K562 (cell line): ENCODE measurements at regions not wholly inside any gene's neighbourhood (a gene's known extent, or its start where the extent isn't known, plus 50 kb on each side); places are given as distances from the start of the nearest gene placed in this dataset.

Experiments used
- ATAC-seq: fragments of 200-7000 bp; cut with Tn5 transposase; 3 replicates; pipeline ENCODE4 v1.9.1; 2020; ENCODE audit warnings: moderate library complexity
- BruUV-seq: library from RNA; stranded (reverse); fragments of 400-500 nt; replicated peaks from 2 replicates; lab custom pipeline; 2021; lab: Mats Ljungman, UMichigan
- CTCF ChIA-PET: fragments of 300-600 bp; formaldehyde crosslinking; extraction: SDS; loops from one replicate; lab custom pipeline; 2021; ENCODE audit warnings: low intra/inter-chr PET ratio; lab: Yijun Ruan, JAX
- POLR2A ChIA-PET: fragments of 300-600, 350-650 bp; sonication (Branson Sonifier 250); formaldehyde crosslinking; extraction: SDS; loops from one replicate; lab custom pipeline; 2021; ENCODE audit warnings: antibody characterized with exemption, inconsistent platforms; lab: Yijun Ruan, JAX
- DNase-seq, 4 experiments: peaks; one replicate each; pipeline versions ENCODE4 v3.0.0 to v3.0.0-alpha.2; 2011 to 2018; ENCODE audit warnings: low spot score in 3 of 4, mixed read lengths in 3 of 4; ENCODE audit errors: extremely low read depth in 1 of 4
- FAIRE-seq: peaks from 2 replicates; lab custom pipeline; 2011; peaks lifted over from hg19 to GRCh38; lab: Jason Lieb, UNC
- H2AFZ ChIP-seq: 2 replicates; pipeline ENCODE4 v1.6.0; 2011; ENCODE audit warnings: low read depth, low read length, control low read depth, inconsistent platforms
- H3K27ac ChIP-seq: fragments of 200-600 bp; 3 replicates; pipeline ENCODE4 v1.8.0; 2011; ENCODE audit warnings: low read depth, mild to moderate bottlenecking, control low read depth, inconsistent platforms, low read length, moderate library complexity, mixed read lengths; ENCODE audit errors: extremely low read depth
- H3K27me3 ChIP-seq, 2 experiments: fragments of 300-600 bp in 1 of 2; 2 replicates in 1 of 2; 3 replicates in 1 of 2; pipeline versions ENCODE4 v1.6.0 to v1.8.0; 2011; ENCODE audit warnings: inconsistent platforms in 2 of 2, low read length in 2 of 2, mild to moderate bottlenecking in 1 of 2, mixed read lengths in 1 of 2, moderate library complexity in 1 of 2; ENCODE audit not compliant: control insufficient read depth in 2 of 2, insufficient read depth in 2 of 2
- H3K36me3 ChIP-seq: fragments of 300-600 bp; 3 replicates; pipeline ENCODE4 v1.8.0; 2011; ENCODE audit warnings: mild to moderate bottlenecking, low read length, inconsistent platforms; ENCODE audit not compliant: control insufficient read depth, insufficient read depth
- H3K4me1 ChIP-seq, 2 experiments: fragments of 200-600 bp in 1 of 2; replicated peaks in 1 of 2; 2 replicates in 1 of 2; 3 replicates in 1 of 2; pipeline versions ENCODE4 v1.5.1 to v1.8.0; 2011; ENCODE audit warnings: inconsistent platforms in 2 of 2, low read length in 2 of 2, mild to moderate bottlenecking in 1 of 2, mixed read lengths in 1 of 2, moderate library complexity in 1 of 2; ENCODE audit not compliant: control insufficient read depth in 2 of 2, insufficient read depth in 2 of 2
- H3K4me2 ChIP-seq: 2 replicates; pipeline ENCODE4 v1.6.1; 2011; ENCODE audit warnings: low read length, control low read depth, inconsistent platforms, mixed read lengths; ENCODE audit not compliant: insufficient read depth
- H3K4me3 ChIP-seq: fragments of 200-600 bp; sonication (generic), shearing (Covaris generic); 2 replicates; pipeline ENCODE4 v1.5.1; 2016; ENCODE audit warnings: control low read depth, inconsistent platforms
- H3K79me2 ChIP-seq: fragments of 200-600 bp; 3 replicates; pipeline ENCODE4 v1.8.0; 2011; ENCODE audit warnings: low read length, inconsistent platforms; ENCODE audit not compliant: control insufficient read depth, insufficient read depth
- H3K9ac ChIP-seq, 2 experiments: 2 replicates each; pipeline versions ENCODE4 v1.6.0 to v1.6.1; 2011; ENCODE audit warnings: low read depth in 2 of 2, low read length in 2 of 2, control low read depth in 1 of 2, inconsistent platforms in 1 of 2, mild to moderate bottlenecking in 1 of 2, mixed read lengths in 1 of 2; ENCODE audit not compliant: insufficient read depth in 1 of 2
- H3K9me1 ChIP-seq: one replicate; pipeline ENCODE4 v1.6.0; 2011; ENCODE audit warnings: inconsistent platforms, mild to moderate bottlenecking, low read length, moderate library complexity; ENCODE audit not compliant: control insufficient read depth, insufficient read depth
- H3K9me3 ChIP-seq: replicated peaks from 2 replicates; pipeline ENCODE4 v1.5.1; 2011; ENCODE audit warnings: low read depth, low read length, inconsistent platforms; ENCODE audit not compliant: control insufficient read depth, insufficient read depth
- H4K20me1 ChIP-seq: replicated peaks from 2 replicates; pipeline ENCODE4 v1.6.1; 2011; ENCODE audit warnings: low read length, inconsistent platforms, mixed read lengths; ENCODE audit not compliant: control insufficient read depth, insufficient read depth
- CBX5 ChIP-seq: IDR thresholded peaks from 2 replicates; pipeline ENCODE4 v1.6.1; 2014; ENCODE audit warnings: low read depth, borderline replicate concordance
- GATAD2B ChIP-seq: fragments of 450-650 bp; IDR thresholded peaks from 2 replicates; pipeline ENCODE4 v1.6.1; 2017; ENCODE audit warnings: mild to moderate bottlenecking, borderline replicate concordance
- HSF4 ChIP-seq: fragments of 250-450 bp; sonication (Bioruptor Pico); IDR thresholded peaks from 2 replicates; pipeline ENCODE4 v2.1.2; 2022; ENCODE audit warnings: mild to moderate bottlenecking, moderate library complexity, borderline replicate concordance
- KLF6 ChIP-seq: fragments of 250-450 bp; sonication (Bioruptor Pico); IDR thresholded peaks from 2 replicates; pipeline ENCODE4 v1.4.0; 2020; ENCODE audit warnings: mild to moderate bottlenecking, moderate library complexity, borderline replicate concordance
- NR2C1 ChIP-seq, 2 experiments: fragments of 450-650 bp; IDR thresholded peaks; 2 replicates each; pipeline ENCODE4 v1.6.1; 2017; ENCODE audit warnings: mild to moderate bottlenecking in 2 of 2, antibody characterized with exemption in 1 of 2, inconsistent platforms in 1 of 2, missing compliant biosample characterization in 1 of 2, missing genetic modification characterization in 1 of 2
- ZNF263 ChIP-seq: sonication (generic); formaldehyde crosslinking; IDR thresholded peaks from 2 replicates; pipeline ENCODE4 v1.8.0; 2022; ENCODE audit warnings: mild to moderate bottlenecking, missing genetic modification reagents, borderline replicate concordance
- WGBS: fragments of 100-300 bp; shearing (Covaris generic); methylation state at CpG from one replicate; pipeline ENCODE4 v1.1.6; 2016; ENCODE audit warnings: low coverage, mixed read lengths; ENCODE audit not compliant: insufficient coverage; ENCODE audit errors: missing lambda C conversion rate; 5-methylcytosine and 5-hydroxymethylcytosine counted together
- in situ Hi-C: fragments of 300-500 bp; cut with MboI; formaldehyde crosslinking; loops from 4 replicates; pipeline ENCODE4 v1.15.0; 2018; ENCODE audit warnings: inconsistent platforms, mixed read lengths
- intact Hi-C: fragments of 100-400 bp; cut with micrococcal nuclease; formaldehyde crosslinking; loops from 2 replicates; pipeline ENCODE4 v1.14.2; 2022
- TF ChIP-seq, protein P1 (sequence below), 2 experiments: fragments of 450-650 bp; formaldehyde crosslinking in 1 of 2; IDR thresholded peaks; 2 replicates each; pipeline versions ENCODE4 v1.4.0 to v1.6.1; 2014 to 2020; ENCODE audit warnings: mild to moderate bottlenecking in 2 of 2, borderline replicate concordance in 1 of 2, low read depth in 1 of 2
- TF ChIP-seq, protein P2 (sequence below): sonication (generic); formaldehyde crosslinking; IDR thresholded peaks from 2 replicates; pipeline ENCODE4 v1.8.0; 2022; ENCODE audit warnings: missing genetic modification reagents, mild to moderate bottlenecking, borderline replicate concordance

DNA sequence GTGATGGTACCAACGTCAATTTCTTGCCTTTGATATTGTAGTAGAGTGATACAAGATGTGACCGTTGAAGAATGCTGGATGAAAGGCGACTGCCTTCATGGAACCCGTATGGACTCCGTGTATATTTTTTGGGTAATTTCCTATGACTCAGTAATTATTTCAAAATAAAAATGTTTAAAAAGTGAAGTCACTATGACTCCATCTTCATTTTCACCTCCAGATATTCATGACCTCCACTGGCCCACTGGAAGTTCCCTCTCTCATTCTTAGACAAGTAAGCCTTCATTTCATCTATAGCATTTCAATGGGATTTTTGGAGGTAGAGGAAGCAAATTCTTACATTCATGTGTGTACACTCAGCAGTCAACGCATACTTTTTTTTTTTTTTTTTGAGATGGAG, 111.8 kb upstream of the NUDT7 start (continued):
- TF ChIP-seq, protein P1, sequence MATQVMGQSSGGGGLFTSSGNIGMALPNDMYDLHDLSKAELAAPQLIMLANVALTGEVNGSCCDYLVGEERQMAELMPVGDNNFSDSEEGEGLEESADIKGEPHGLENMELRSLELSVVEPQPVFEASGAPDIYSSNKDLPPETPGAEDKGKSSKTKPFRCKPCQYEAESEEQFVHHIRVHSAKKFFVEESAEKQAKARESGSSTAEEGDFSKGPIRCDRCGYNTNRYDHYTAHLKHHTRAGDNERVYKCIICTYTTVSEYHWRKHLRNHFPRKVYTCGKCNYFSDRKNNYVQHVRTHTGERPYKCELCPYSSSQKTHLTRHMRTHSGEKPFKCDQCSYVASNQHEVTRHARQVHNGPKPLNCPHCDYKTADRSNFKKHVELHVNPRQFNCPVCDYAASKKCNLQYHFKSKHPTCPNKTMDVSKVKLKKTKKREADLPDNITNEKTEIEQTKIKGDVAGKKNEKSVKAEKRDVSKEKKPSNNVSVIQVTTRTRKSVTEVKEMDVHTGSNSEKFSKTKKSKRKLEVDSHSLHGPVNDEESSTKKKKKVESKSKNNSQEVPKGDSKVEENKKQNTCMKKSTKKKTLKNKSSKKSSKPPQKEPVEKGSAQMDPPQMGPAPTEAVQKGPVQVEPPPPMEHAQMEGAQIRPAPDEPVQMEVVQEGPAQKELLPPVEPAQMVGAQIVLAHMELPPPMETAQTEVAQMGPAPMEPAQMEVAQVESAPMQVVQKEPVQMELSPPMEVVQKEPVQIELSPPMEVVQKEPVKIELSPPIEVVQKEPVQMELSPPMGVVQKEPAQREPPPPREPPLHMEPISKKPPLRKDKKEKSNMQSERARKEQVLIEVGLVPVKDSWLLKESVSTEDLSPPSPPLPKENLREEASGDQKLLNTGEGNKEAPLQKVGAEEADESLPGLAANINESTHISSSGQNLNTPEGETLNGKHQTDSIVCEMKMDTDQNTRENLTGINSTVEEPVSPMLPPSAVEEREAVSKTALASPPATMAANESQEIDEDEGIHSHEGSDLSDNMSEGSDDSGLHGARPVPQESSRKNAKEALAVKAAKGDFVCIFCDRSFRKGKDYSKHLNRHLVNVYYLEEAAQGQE (IDR thresholded peaks at IDR 0.05; ENCODE audit: borderline replicate concordance): no peak
- TF ChIP-seq, protein P1 (CRISPR knock-in tag; IDR thresholded peaks at IDR 0.05; ENCODE audit: low read depth): no peak
- no peak for TF ChIP-seq KLF6 (CRISPR knock-in tag)
- TF ChIP-seq, all 486 proteins: peak for 0

DNA sequence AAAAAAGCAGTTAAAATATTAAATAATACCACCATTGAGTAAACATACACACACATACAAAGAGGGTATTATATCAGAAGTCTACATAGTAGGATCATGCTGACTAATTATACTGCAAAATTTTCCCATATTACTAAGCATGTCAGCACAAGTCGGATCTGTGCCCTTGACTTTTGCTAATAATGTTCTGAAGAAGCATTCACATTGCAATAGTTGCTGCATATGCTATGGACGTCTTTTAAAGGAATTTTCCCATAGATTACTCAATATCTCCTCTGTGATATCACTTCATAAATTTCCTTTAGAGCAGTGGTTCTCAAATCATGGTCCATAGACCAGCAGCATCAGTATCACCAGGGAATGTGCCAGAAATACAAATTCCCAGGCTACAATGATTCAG, 110.9 kb upstream of the NUDT7 start:
- Histone ChIP-seq H3K4me1 (no peaks in the 10 kb centered on the region), H3K4me2 (no peak overlapping the region), H3K36me3 (no peaks in the 10 kb centered on the region), H3K9ac (no peak overlapping the region), H3K27ac (no peak overlapping the region), H3K4me3 (no peak overlapping the region), H3K9me1 (no peaks in the 10 kb centered on the region), H3K27me3 (no peaks in the 10 kb centered on the region), H3K9me3 (no peaks in the 10 kb centered on the region), H4K20me1 (no peaks in the 10 kb centered on the region), H2AFZ (no peak overlapping the region), H3K79me2 (no peaks in the 10 kb centered on the region)
- 0% methylated on average over 2 of the region's 2 CpGs for WGBS
- BruUV-seq: no TSS peak
- no peak for ATAC-seq
- ChIA-PET CTCF (no interaction called here), POLR2A (no interaction called here)
- no peak for TF ChIP-seq CBX5
- TF ChIP-seq, protein P2, sequence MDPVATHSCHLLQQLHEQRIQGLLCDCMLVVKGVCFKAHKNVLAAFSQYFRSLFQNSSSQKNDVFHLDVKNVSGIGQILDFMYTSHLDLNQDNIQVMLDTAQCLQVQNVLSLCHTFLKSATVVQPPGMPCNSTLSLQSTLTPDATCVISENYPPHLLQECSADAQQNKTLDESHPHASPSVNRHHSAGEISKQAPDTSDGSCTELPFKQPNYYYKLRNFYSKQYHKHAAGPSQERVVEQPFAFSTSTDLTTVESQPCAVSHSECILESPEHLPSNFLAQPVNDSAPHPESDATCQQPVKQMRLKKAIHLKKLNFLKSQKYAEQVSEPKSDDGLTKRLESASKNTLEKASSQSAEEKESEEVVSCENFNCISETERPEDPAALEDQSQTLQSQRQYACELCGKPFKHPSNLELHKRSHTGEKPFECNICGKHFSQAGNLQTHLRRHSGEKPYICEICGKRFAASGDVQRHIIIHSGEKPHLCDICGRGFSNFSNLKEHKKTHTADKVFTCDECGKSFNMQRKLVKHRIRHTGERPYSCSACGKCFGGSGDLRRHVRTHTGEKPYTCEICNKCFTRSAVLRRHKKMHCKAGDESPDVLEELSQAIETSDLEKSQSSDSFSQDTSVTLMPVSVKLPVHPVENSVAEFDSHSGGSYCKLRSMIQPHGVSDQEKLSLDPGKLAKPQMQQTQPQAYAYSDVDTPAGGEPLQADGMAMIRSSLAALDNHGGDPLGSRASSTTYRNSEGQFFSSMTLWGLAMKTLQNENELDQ: no peak
- TF ChIP-seq NR2C1 (IDR thresholded peaks at IDR 0.05): no peak
- TF ChIP-seq NR2C1 (tag; IDR thresholded peaks at IDR 0.05): no peak
- no peak for TF ChIP-seq ZNF263 (CRISPR knock-in tag)
- no peak for TF ChIP-seq GATAD2B
- no peak for TF ChIP-seq HSF4 (CRISPR knock-in tag)
- FAIRE-seq: no peak
- in situ Hi-C loops: no loop called here
- intact Hi-C loops: no loop called here
- no peak for DNase-seq
